A673 (cell line): ENCODE measurements at regions not wholly inside any gene's neighbourhood (a gene's known extent, or its start where the extent isn't known, plus 50 kb on each side); places are given as distances from the start of the nearest gene placed in this dataset.

ENCODE experiments used
- BruUV-seq: library from RNA; stranded (reverse); fragments of 400-500 nt; replicated peaks from 2 replicates; lab custom pipeline; 2021; lab: Mats Ljungman, UMichigan
- CTCF ChIA-PET: fragments of 300-600 bp; sonication (Branson Sonifier 250); formaldehyde crosslinking; loops from one replicate; lab custom pipeline; 2022; ENCODE audit warnings: antibody characterized with exemption; lab: Charles Lee
- POLR2A ChIA-PET: fragments of 300-600 bp; sonication (Branson Sonifier 250); formaldehyde crosslinking; loops from one replicate; lab custom pipeline; 2022; ENCODE audit warnings: antibody characterized with exemption; ENCODE audit not compliant: low non-redundant PET; lab: Charles Lee
- DNase-seq: peaks from one replicate; pipeline ENCODE4 v3.0.0-alpha.2; 2015; ENCODE audit warnings: low spot score
- H3K27ac ChIP-seq: fragments of 200-600 bp; sonication (generic); 2 replicates; pipeline ENCODE4 v1.5.1; 2016; ENCODE audit warnings: mixed run types, low read depth, mild to moderate bottlenecking, mixed read lengths, antibody characterized with exemption, low read length; ENCODE audit not compliant: poor library complexity, severe bottlenecking
- H3K27me3 ChIP-seq: fragments of 200-600 bp; sonication (generic); replicated peaks from 2 replicates; pipeline ENCODE4 v1.6.1; 2017; ENCODE audit warnings: mixed run types, low read depth, mild to moderate bottlenecking, mixed read lengths, antibody characterized with exemption, low read length; ENCODE audit not compliant: insufficient read depth, poor library complexity
- H3K36me3 ChIP-seq: fragments of 200-600 bp; sonication (generic); 2 replicates; pipeline ENCODE4 v1.6.1; 2016; ENCODE audit warnings: mixed run types, mild to moderate bottlenecking, mixed read lengths, antibody characterized with exemption, low read length; ENCODE audit not compliant: insufficient read depth, poor library complexity, severe bottlenecking
- H3K4me1 ChIP-seq: fragments of 200-600 bp; sonication (generic); 2 replicates; pipeline ENCODE4 v1.6.1; 2017; ENCODE audit warnings: mixed run types, mild to moderate bottlenecking, mixed read lengths, antibody characterized with exemption, low read length; ENCODE audit not compliant: insufficient read depth, poor library complexity, severe bottlenecking
- H3K4me3 ChIP-seq: fragments of 200-600 bp; sonication (generic); 2 replicates; pipeline ENCODE4 v1.5.1; 2016; ENCODE audit warnings: low read depth, mixed run types, mild to moderate bottlenecking, mixed read lengths, low read length; ENCODE audit not compliant: poor library complexity, severe bottlenecking
- H3K9me3 ChIP-seq: fragments of 200-600 bp; sonication (generic); 2 replicates; pipeline ENCODE4 v1.6.1; 2016; ENCODE audit warnings: mixed run types, low read depth, mild to moderate bottlenecking, mixed read lengths, antibody characterized with exemption, low read length; ENCODE audit not compliant: poor library complexity, severe bottlenecking
- EZH2 ChIP-seq: fragments of 200-600 bp; sonication (generic); IDR thresholded peaks from 2 replicates; pipeline ENCODE4 v1.6.1; 2017; ENCODE audit warnings: borderline replicate concordance, low read depth, mild to moderate bottlenecking, mixed read lengths, antibody characterized with exemption, low read length; ENCODE audit not compliant: poor library complexity, severe bottlenecking
- intact Hi-C: fragments of 100-400 bp; cut with micrococcal nuclease; formaldehyde crosslinking; loops from one replicate; pipeline ENCODE4 v1.10.0; 2022; ENCODE audit not compliant: unreplicated experiment
- TF ChIP-seq, protein P1 (sequence below): fragments of 300-800, 200-600 bp; sonication (generic); conservative IDR thresholded peaks from 2 replicates; pipeline ENCODE4 v1.5.1; 2017; ENCODE audit warnings: low read depth, mild to moderate bottlenecking, antibody characterized with exemption, low read length, moderate library complexity, mixed read lengths

GRCh38 chr1:4944072-4944471, 289.7 kb downstream of the AJAP1 start:
- no peak for DNase-seq

GRCh38 chr1:4939266-4939665, 284.9 kb downstream of the AJAP1 start:
- Histone ChIP-seq H3K27me3 (no peaks in the 10 kb centered on the region), H3K36me3 (no peaks in the 10 kb centered on the region), H3K4me1 (no peaks in the 10 kb centered on the region), H3K27ac (no peak overlapping the region), H3K4me3 (no peak overlapping the region), H3K9me3 (peaks cover 9% of the 10 kb centered on the region)
- CTCF ChIA-PET, result no interaction called here
- BruUV-seq, result no TSS peak
- DNase-seq, result no peak
- intact Hi-C loops, result no loop called here
- POLR2A ChIA-PET, result no interaction called here
- TF ChIP-seq, protein P1, sequence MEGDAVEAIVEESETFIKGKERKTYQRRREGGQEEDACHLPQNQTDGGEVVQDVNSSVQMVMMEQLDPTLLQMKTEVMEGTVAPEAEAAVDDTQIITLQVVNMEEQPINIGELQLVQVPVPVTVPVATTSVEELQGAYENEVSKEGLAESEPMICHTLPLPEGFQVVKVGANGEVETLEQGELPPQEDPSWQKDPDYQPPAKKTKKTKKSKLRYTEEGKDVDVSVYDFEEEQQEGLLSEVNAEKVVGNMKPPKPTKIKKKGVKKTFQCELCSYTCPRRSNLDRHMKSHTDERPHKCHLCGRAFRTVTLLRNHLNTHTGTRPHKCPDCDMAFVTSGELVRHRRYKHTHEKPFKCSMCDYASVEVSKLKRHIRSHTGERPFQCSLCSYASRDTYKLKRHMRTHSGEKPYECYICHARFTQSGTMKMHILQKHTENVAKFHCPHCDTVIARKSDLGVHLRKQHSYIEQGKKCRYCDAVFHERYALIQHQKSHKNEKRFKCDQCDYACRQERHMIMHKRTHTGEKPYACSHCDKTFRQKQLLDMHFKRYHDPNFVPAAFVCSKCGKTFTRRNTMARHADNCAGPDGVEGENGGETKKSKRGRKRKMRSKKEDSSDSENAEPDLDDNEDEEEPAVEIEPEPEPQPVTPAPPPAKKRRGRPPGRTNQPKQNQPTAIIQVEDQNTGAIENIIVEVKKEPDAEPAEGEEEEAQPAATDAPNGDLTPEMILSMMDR, result no peak
- no peak for TF ChIP-seq EZH2

More at GRCh38 chr1:4944072-4944471, 289.7 kb downstream of the AJAP1 start:
- TF ChIP-seq, protein P1, result no peak
- TF ChIP-seq EZH2, result no peak
- Histone ChIP-seq H3K27me3 (no peaks in the 10 kb centered on the region), H3K4me3 (no peak overlapping the region), H3K9me3 (peaks cover 9% of the 10 kb centered on the region), H3K36me3 (no peaks in the 10 kb centered on the region), H3K27ac (no peak overlapping the region), H3K4me1 (no peaks in the 10 kb centered on the region)
- ChIA-PET POLR2A (no interaction called here), CTCF (no interaction called here)
- intact Hi-C loops, result no loop called here
- BruUV-seq, result no TSS peak

DNA sequence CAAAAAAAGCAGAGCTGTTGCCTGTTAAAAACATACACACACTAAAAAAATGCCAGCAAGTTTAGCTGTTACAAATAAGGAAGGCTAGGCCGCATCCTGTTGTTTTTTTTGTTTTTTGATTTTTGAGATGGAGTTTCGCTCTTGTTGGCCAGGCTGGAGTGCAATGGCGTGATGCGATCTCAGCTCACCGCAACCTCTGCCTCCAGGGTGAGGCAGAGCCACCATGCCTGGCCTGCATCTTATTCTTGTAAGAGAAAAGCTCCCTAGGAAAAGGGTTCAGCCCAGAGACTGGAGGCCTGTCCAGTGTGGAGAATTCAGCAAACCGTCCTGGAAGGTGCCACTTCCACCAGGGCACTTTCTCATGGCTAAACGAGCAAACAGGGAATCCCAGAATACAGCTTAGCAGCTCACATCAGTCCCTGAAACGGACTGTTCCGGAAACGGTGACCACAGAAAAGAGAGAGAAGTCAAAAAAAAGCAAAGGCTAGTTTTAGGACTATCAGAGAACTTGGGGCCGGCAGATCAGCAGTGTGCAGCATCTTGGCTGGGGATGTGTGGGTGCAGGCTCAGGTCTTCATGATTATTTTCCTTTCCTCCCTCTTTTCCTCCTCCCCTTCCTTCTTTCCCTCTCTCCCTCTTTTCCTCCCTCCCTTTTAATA, 283.6 kb downstream of the AJAP1 start:
- Histone ChIP-seq H3K27ac (no peak overlapping the region), H3K4me3 (no peak overlapping the region), H3K36me3 (no peaks in the 10 kb centered on the region), H3K4me1 (no peaks in the 10 kb centered on the region), H3K9me3 (peaks cover 11% of the 10 kb centered on the region), H3K27me3 (no peaks in the 10 kb centered on the region)
- no TSS peak for BruUV-seq
- intact Hi-C loops, result no loop called here
- ChIA-PET CTCF (no interaction called here), POLR2A (no interaction called here)
- TF ChIP-seq, protein P1, result no peak
- TF ChIP-seq EZH2, result no peak
- no peak for DNase-seq
